Esophagus squamous epithelium (tissue), 4 donors: ENCODE measurements at regions not wholly inside any gene's neighbourhood (a gene's known extent, or its start where the extent isn't known, plus 50 kb on each side); places are given as distances from the start of the nearest gene placed in this dataset.

Source experiments
- CTCF ChIP-seq, 6 experiments: fragments of 450-650 bp in 4 of 6; fragments of 200-600 bp in 2 of 6; sonication (generic) in 2 of 6; IDR thresholded peaks; one replicate each; pipeline ENCODE4 v1.5.1; 2016 to 2019; ENCODE audit warnings: antibody characterized with exemption in 6 of 6, mild to moderate bottlenecking in 4 of 6, moderate library complexity in 4 of 6
- POLR2A ChIP-seq, 4 donors: fragments of 450-650 bp; IDR thresholded peaks; one replicate each; pipeline ENCODE4 v1.6.1; 2017; ENCODE audit warnings: antibody characterized with exemption in 4 of 4, mild to moderate bottlenecking in 4 of 4, moderate library complexity in 3 of 4

GRCh38 chr19:20287070-20287469 is 120.1 kb downstream of the ZNF486 start:
- TF ChIP-seq CTCF (IDR thresholded peaks at IDR 0.05) (no peak), POLR2A (IDR thresholded peaks at IDR 0.05) (no peak)
